Pons (tissue), 1 donor: ENCODE measurements at regions not wholly inside any gene's neighbourhood (a gene's known extent, or its start where the extent isn't known, plus 50 kb on each side); places are given as distances from the start of the nearest gene placed in this dataset.

Source experiments
- DNase-seq: peaks from one replicate; pipeline ENCODE4 v3.0.0-alpha.2; 2016; ENCODE audit warnings: low spot score

DNA sequence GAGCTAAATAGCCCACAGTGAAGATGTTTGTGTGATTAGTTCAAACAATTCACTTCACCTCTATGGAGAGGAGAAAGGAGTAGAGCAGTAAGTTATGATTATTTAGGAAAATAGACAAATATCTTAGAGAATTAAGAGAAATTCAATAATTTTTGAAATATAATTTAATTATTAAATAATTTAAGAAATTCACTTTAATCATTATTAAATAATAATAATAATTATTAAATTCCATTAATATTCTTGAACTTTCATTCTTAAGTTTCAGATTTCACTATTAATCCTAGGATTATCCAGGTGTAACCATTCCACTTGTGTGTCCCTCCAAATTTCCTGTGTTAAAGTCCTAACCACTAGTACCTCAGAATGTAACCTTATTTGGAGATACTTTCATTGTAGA is 58.9 kb upstream of the RGS18 start:
- no peak for DNase-seq

- DNase-seq = no peak
Measured at GRCh38 chr1:192100686-192101468, 57.4 kb upstream of the RGS18 start.

- no peak for DNase-seq
Measured at GRCh38 chr1:192104128-192104527, 54.1 kb upstream of the RGS18 start.

DNA sequence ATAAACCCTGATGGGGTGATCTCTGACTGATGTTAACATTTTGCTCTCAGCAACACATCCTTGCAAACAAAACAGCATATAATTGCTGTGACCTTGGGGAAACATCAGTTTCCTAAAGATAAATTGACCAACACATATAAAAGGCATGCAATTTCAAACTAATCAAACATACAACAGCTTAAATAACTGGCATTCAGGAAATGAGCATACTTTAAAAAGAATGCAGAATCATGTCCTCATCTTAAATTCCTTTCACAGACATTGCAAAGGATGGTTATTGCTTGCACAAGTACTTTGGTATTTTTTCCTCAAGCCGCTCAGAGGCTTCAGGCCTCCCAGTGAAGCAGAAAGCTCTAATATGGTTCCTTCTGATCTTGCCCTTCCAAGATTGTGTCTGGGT is 53.4 kb upstream of the RGS18 start:
- DNase-seq = no peak

GRCh38 chr1:192108161-192108560 is 50.1 kb upstream of the RGS18 start:
- no peak for DNase-seq
